HG02759 (cell line): ENCODE measurements at regions not wholly inside any gene's neighbourhood (a gene's known extent, or its start where the extent isn't known, plus 50 kb on each side); places are given as distances from the start of the nearest gene placed in this dataset.
"Not testable (repeated sequence)": the region's sequence is repeated elsewhere in the genome, so short reads cannot be mapped to it uniquely, and the experiment has no call there.

Experiments used
- ATAC-seq: cut with Tn5 transposase; IDR thresholded peaks from one replicate; pipeline ENCODE4 v1.9.1; 2021; ENCODE audit warnings: mild to moderate bottlenecking, moderate library complexity; ENCODE audit not compliant: unreplicated experiment

- no peak for ATAC-seq
These were observed 194.6 kb upstream of the EYA4 start for GRCh38 chr6:133046576-133046975.

- ATAC-seq, result no peak
These were observed 194.0 kb upstream of the EYA4 start for GRCh38 chr6:133047065-133047665.

DNA sequence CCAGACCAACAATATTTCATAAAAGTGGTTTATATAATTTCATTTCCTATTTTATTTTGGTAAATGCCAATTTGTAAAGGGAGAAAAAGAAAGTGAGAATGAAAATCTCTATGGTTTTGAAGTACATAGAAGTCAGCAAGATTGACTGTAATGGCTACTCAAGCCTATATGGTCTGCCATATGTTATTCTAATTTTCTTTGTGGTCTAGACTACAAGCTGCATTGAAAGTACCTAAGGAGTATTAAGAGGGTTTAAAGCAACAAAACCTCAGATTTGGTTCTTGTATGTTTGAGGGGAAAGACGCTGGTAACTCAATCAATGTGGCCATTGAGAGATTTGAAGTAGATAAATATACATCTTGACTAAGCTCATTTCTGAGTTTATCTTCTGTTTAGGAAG lies 193.5 kb upstream of the EYA4 start:
- ATAC-seq, result no peak

- ATAC-seq, result no peak
These were observed 189.9 kb upstream of the EYA4 start for GRCh38 chr6:133051240-133051639.

- no peak for ATAC-seq
These were observed 188.7 kb upstream of the EYA4 start for GRCh38 chr6:133052465-133052864.

DNA sequence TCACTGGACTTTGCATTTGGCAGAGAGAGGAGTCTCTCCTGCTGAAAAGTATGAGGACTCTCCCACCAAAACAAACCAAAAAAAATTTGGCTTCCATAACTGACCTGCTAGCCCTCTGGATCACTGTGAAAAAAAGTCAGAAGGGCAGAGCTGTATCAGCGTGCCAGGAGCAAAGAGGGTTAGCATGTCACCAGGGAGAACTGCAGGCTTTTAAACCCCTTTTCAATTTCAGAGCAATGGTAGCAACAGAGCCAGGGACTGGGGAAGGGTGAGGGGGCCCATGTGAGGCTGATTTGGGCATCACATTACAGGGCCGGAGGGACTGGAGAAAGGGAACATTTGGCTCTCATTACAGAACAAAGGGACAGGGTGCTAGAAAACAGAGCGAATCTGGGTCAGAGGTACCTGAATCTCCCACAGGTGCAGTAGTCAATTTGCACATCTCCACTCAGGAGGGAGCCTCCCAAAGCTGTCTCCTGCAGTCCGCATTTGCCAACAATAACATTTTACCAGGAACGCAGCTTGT lies 185.7 kb upstream of the EYA4 start:
- ATAC-seq, result no peak

DNA sequence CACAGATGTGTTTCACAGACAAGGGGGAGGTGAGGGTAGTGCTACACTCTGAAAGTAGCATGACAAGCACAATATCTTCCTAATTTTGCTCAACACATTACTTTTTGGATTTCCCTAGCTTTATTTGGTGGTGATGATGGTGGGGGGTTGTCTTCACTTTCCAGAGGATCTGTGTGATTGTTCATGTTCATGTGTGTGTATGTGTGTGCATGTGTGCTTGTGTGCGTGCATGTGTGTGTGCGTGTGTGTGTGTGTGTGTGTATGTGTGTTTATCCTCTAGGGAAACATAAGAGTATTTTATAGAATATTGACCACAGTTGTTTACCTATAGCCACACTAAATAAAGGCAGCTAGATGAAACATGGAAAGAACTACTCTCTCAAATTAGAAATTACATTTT lies 183.8 kb upstream of the EYA4 start:
- ATAC-seq, result no peak

DNA sequence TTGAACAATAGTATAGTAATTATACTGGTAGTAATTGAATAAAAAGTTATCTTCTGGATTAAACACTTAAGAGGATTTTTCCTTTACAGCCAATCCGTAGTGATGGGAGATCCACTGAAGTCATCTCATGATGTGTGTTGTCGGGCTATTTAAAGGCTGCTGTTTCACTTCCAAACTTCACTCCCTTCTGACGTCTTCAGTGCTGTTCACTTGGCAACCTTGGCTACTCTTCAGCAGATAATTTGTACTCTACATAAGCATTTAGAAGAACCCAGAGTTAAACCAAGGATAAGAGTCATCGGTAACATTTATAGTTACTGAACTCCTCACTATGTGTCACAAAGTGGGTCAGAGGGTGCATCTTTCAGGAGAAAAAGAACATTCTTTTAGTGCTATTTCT lies 179.1 kb upstream of the EYA4 start:
- no peak for ATAC-seq

DNA sequence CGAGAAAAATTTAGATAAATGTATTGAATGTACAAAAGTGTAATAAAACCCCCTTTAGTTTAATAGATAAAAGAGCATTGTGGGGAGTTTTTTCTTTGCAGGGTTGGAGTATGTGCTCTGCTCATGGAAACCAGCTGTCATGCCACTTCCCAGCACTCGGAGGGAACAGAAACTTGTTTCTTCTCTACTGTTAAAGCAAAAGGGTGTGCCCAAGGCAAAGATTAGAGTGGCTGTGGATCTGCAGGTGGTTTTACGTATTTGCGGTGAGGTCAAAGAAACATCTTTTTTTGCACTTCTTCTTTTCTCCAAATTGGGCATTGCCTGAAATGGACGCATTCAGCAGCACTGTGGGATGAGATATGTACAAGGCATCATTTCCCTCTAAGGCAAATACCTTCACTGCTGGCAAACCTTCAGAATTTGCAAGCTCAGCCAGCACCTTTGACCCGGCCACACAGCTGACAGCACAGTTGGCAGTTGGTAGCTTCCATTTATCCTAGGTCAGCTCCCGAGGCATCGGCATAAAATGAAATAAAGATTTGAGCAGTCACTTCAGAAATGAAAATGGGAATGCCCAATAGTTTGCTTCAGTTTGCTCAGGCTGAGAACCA lies 178.4 kb upstream of the EYA4 start:
- ATAC-seq, result no peak

DNA sequence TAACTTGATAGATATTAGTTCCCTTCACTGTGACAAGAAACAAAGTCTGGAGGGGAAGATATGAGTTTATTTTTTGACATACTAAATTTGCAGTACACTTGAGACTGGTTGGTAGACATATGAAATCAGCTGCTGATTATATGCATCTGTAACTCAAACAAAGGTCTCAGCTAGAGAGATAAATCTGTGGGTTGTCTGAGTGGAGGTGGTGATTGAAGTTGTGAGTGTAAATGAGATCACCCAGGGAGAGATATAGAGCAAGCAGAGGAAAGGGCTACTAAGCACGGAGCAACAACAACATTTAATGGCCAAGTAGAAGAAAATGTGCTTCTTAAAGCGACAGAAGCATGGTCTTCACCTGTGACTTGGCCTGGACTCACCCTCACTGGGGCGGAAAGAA lies 173.2 kb upstream of the EYA4 start:
- ATAC-seq, result no peak

GRCh38 chr6:133070410-133071043 lies 170.6 kb upstream of the EYA4 start:
- ATAC-seq, result no peak

GRCh38 chr6:133079901-133080300 lies 161.3 kb upstream of the EYA4 start:
- no peak for ATAC-seq

DNA sequence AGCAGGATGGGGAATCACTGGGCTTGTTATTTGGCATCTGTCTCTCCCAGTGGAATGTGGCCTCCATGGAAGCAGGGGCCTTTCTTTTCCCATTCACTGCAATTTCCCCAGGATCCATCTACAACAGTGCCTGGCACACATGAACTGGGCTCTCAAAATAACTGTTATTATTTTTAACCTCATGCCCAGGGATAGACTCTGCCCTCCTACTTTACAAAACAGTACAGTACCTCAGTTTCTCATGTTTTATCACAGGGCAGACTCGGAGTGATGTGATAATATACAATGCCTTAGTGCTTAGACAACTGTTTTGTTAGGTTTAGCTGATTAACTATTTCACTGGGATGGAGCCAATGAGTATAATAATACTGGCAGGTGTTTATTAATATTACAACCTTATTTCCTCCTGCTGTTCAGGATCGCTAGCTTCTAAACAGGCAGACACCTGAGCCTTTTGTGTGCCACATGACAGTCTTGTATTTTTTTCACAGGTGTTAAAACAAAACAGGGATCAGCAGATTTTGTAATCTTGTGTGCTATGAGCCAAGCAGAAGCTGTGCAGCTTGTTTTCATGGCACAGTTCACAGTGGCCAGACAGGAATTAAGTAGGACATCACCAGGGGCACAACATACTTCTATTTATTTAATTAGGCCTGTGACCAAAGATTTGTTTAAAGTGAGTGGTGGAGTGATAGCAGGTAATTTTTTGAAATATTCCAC lies 157.7 kb upstream of the EYA4 start:
- no peak for ATAC-seq

GRCh38 chr6:133085471-133085870 lies 155.7 kb upstream of the EYA4 start:
- ATAC-seq, result no peak

DNA sequence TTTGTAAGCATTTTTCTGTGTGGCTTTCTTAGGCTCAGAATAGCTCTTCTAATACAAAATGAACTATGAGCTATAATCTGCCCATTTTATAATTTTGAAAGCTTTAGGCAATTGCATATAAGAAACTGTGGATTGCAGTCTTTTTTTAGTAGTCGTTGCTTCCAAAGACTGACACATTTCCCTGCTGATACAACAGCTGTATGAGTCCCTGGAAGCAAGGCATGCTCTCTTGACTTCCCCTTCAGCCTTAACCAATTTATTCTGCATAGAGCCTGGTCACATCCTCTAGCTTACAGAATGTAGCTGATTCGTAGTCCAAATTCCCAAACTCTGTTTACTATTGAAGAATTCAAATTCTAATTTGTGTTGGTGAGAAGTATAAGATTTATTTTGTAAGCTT lies 155.3 kb upstream of the EYA4 start:
- no peak for ATAC-seq

- no peak for ATAC-seq
These were observed 152.0 kb upstream of the EYA4 start for GRCh38 chr6:133088931-133089695.

DNA sequence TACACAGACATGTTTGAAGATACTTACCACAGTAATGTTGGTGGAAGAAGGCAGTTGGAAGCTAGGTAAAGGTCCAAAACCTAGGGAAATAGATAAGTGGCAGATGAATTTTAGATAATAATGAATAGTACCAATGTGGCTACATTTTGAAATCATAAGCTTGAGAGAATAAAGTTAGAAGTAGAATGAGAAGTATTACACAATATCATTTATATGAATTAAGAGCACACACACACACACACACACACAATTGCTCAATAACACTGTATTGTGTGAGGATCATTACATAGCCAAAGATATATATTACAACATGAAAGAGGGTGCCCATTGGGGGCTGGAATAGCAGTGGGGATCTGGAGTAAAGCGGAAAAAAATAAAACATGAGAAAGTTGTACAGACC lies 149.0 kb upstream of the EYA4 start:
- no peak for ATAC-seq

GRCh38 chr6:133092771-133093170 lies 148.4 kb upstream of the EYA4 start:
- ATAC-seq, result no peak

DNA sequence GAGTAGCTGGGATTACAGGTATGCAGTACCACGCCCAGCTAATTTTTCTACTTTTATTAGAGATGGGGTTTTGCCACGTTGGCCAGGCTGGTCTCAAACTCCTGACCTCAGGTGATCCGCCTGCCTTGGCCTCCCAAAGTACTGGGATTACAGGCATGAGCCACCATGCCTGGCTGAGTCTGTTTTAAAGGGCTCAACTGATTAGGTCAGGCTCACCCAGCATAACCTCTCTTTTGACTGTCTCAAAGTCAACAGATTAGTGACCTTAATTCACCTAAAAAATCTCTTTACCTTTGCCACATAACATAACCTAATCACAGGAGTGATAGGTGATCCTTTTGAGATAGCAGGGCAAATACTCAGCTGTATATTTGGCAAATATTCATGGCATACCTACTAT lies 147.9 kb upstream of the EYA4 start:
- ATAC-seq, result not testable (repeated sequence)

- ATAC-seq, result no peak
These were observed 147.2 kb upstream of the EYA4 start for GRCh38 chr6:133093956-133094355.

- no peak for ATAC-seq
These were observed 143.9 kb upstream of the EYA4 start for GRCh38 chr6:133097208-133097607.
